Tibial nerve (tissue), 4 donors: ENCODE measurements at regions not wholly inside any gene's neighbourhood (a gene's known extent, or its start where the extent isn't known, plus 50 kb on each side); places are given as distances from the start of the nearest gene placed in this dataset.

Experiments used
- EP300 ChIP-seq, 2 donors: sonication (generic); formaldehyde crosslinking; IDR thresholded peaks; one replicate each; pipeline ENCODE4 v1.6.1; 2017; ENCODE audit warnings: antibody characterized with exemption in 2 of 2, mild to moderate bottlenecking in 1 of 2
- POLR2A ChIP-seq, 2 donors: fragments of 450-650 bp; IDR thresholded peaks; one replicate each; pipeline ENCODE4 v1.6.1; 2017; ENCODE audit warnings: antibody characterized with exemption in 2 of 2, mild to moderate bottlenecking in 2 of 2, moderate library complexity in 2 of 2
- TF ChIP-seq, protein P1 (sequence below), 5 experiments: fragments of 200-600 bp in 3 of 5; fragments of 450-650 bp in 2 of 5; sonication (generic) in 3 of 5; IDR thresholded peaks; one replicate each; pipeline ENCODE4 v1.5.1; 2016 to 2019; ENCODE audit warnings: antibody characterized with exemption in 5 of 5, mild to moderate bottlenecking in 3 of 5, moderate library complexity in 2 of 5

DNA sequence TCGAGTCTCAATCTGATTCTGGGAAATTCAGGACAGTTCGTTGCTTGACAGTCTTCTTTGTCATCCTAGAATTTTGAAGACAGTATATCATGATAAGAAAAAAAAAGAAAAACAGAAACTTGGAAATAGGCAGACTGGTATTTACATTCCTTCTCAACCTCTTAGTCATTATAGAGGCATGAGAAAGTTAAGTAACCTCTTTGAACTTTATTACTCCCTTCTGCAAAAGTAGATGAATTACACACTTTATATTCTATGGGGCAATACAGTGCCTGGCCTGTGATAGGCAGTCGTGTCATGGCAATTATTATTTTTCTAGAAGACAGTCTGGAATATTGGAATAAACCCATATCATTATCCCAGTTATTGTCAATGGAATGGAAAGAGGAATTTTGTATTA is 828.9 kb downstream of the TLR4 start:
- TF ChIP-seq, protein P1, sequence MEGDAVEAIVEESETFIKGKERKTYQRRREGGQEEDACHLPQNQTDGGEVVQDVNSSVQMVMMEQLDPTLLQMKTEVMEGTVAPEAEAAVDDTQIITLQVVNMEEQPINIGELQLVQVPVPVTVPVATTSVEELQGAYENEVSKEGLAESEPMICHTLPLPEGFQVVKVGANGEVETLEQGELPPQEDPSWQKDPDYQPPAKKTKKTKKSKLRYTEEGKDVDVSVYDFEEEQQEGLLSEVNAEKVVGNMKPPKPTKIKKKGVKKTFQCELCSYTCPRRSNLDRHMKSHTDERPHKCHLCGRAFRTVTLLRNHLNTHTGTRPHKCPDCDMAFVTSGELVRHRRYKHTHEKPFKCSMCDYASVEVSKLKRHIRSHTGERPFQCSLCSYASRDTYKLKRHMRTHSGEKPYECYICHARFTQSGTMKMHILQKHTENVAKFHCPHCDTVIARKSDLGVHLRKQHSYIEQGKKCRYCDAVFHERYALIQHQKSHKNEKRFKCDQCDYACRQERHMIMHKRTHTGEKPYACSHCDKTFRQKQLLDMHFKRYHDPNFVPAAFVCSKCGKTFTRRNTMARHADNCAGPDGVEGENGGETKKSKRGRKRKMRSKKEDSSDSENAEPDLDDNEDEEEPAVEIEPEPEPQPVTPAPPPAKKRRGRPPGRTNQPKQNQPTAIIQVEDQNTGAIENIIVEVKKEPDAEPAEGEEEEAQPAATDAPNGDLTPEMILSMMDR (IDR thresholded peaks at IDR 0.05): no peak
- TF ChIP-seq POLR2A (IDR thresholded peaks at IDR 0.05) (no peak), EP300 (IDR thresholded peaks at IDR 0.05) (no peak)
